ENCODE measurements at regions not wholly inside any gene's neighbourhood (a gene's known extent, or its start where the extent isn't known, plus 50 kb on each side); places are given as distances from the start of the nearest gene placed in this dataset.

GRCh38 chrX:2640436-2641150 lies 50.5 kb upstream of the CD99 start:
- no peak for DNase-seq

DNA sequence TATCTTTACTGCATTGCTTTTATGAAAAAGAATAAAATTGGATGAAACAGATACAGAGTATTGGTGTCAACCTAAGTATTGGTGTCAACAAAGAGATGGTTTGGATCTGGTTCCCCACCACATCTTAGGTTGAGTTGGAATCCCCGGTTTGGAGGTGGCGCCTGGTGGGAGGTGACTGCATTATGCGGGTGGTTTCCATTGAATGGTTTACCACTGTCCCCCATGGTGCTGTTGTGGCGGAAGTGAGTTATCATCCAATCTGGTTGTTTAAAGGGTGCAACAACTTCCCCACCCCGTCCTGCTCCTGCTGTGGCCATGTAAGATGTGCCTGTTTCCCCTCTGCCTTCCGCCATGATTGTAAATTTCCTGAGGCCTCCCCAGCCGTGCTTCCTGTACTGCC lies 52.8 kb upstream of the CD99 start:
- peak; percentile 24 for DNase-seq

GRCh38 chrX:2635342-2635741 lies 55.8 kb upstream of the CD99 start:
- DNase-seq, result no peak

DNA sequence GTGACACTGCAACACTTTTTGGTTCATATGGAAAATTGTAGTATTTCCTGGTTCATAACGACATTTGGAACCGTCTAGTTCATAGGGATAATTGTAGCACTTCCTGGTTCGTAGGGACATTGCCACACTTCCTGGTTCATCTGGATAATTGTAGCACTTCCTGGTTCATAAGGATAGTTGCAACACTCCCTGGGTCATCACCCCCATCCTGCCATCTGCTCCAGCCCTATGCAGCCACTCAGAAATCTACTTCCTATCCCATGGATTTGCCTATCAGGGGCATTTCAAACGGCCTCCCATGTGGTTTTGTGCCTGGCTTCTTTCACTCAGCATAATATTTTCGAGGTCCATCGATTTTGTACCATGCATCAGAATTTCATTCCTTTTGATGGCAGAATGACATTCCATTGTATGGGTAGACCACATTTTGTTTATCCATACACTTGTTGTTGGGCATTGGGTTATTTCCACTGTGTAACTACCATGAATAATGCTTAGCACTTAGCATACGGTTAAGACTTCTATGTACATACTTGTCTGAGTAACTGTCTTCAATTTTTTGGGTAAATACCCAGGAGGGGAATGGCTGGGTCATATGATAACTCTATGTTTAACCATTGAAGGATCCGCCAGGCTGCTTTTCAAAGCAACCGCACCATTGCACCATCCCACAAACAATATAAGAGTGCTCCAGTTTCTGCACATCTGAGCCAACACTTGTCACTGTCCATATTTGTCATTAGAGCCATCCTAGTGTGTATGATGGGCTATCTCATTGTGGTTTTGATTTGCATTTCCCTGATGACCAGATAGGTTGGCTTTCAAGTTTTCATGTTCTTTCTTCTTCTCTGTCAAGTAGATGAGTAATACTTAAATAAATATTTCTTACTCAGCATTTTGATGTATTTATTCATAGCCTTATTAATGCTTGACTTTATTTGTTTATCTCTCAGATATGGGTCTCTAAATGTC lies 58.3 kb upstream of the CD99 start:
- peak; percentile 46 for DNase-seq

GRCh38 chrX:2631743-2632532 lies 59.2 kb upstream of the CD99 start:
- peak; percentile 41 for DNase-seq

GRCh38 chrX:2630935-2631742 lies 60.0 kb upstream of the CD99 start:
- peak; percentile 85 for DNase-seq

DNA sequence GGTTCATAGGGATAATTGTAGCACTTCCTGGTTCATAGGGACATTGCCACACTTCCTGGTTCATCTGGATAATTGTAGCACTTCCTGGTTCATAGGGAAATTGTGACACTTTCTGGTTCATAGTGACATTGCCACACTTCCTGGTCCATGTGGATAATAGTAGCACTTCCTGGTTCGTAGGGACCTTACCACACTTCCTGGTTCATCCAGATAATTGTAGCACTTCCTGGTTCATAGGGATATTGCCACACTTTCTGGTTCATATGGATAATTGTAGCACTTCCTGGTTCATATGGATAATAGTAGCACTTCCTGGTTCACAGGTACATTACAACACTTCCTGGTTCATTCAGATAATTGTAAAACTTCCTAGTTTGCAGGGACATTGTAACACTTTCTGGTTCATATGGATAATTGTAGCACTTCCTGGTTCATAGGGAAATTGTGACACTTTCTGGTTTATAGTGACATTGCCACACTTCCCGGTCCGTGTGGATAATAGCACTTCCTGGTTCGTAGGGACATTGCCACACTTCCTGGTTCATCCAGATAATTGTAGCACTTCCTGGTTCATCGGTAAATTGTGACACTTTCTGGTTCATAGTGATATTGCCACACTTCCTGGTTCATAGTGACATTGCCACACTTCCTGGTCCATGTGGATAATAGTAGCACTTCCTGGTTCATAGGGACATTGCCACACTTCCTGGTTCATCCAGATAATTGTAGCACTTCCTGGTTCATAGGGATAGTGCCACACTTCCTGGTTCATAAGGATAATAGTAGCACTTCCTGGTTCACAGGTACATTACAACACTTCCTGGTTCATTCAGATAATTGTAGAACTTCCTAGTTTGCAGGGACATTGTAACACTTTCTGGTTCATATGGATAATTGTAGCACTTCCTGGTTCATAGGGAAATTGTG lies 60.8 kb upstream of the CD99 start:
- peak; percentile 91 for DNase-seq

- DNase-seq, result peak; percentile 83
These were observed 61.6 kb upstream of the CD99 start for GRCh38 chrX:2629316-2630007.

GRCh38 chrX:2628751-2629315 lies 62.3 kb upstream of the CD99 start:
- peak; percentile 65 for DNase-seq

- DNase-seq, result peak; percentile 58
These were observed 63.7 kb upstream of the CD99 start for GRCh38 chrX:2627272-2627867.

DNA sequence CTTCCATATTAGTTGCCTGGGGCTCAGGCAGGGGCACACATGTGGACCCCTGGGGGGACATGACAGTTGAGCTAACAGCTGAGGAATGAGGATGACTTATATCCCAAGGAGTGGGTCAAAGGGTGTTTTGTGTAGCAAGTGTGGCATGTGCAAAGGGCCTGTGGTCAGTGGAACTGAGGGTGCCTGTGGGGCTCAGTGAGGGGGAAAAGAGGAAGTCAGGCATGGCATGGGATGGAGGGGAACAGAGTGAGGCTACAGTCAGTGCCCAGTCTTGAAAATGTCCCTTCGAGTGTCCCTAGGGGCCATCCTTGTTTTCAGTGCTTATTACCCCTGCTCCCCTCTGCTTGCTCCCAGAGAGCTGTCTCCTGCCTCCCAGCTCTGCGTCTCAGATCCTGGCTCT lies 64.3 kb upstream of the CD99 start:
- no peak for DNase-seq

DNA sequence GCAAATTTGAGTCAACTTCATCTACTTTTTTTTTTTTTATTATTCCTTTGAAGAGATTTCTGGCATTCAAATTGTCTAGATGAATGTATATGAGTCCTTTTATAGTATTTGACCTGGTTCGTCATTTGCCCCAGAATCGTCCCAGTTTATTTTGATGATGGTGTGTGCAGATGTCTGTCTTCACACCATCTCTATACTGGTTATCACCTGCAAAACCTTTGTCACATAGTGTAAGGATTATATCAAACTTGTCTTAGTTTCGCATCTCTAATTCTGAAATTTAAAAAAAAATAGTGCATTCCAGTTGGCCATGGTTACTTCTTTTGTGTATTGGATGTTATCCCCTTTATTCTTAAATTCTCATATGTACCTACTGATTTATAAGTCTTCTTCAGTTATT lies 70.5 kb upstream of the CD99 start:
- no peak for DNase-seq

- no peak for DNase-seq
These were observed 72.6 kb upstream of the CD99 start for GRCh38 chrX:2618516-2618915.

DNA sequence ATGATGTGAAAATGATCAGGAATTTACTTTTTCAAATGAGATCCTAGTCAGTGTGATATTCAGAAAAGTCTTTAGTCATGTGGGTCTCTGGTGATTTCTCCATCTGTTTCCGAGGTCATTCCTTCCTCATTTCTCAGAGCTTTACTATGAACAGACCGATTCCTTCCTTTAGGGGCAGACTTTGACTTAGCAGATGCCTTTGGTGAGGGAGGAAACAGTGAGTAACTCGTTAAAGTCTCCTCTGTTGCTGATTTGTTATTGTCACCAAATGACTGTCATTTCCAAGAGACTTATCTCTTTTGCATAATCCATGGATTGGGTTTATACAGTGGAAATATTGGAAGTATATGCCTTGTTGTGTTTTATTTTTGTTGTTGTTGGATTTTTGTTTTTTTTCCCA lies 76.2 kb upstream of the CD99 start:
- no peak for DNase-seq

DNA sequence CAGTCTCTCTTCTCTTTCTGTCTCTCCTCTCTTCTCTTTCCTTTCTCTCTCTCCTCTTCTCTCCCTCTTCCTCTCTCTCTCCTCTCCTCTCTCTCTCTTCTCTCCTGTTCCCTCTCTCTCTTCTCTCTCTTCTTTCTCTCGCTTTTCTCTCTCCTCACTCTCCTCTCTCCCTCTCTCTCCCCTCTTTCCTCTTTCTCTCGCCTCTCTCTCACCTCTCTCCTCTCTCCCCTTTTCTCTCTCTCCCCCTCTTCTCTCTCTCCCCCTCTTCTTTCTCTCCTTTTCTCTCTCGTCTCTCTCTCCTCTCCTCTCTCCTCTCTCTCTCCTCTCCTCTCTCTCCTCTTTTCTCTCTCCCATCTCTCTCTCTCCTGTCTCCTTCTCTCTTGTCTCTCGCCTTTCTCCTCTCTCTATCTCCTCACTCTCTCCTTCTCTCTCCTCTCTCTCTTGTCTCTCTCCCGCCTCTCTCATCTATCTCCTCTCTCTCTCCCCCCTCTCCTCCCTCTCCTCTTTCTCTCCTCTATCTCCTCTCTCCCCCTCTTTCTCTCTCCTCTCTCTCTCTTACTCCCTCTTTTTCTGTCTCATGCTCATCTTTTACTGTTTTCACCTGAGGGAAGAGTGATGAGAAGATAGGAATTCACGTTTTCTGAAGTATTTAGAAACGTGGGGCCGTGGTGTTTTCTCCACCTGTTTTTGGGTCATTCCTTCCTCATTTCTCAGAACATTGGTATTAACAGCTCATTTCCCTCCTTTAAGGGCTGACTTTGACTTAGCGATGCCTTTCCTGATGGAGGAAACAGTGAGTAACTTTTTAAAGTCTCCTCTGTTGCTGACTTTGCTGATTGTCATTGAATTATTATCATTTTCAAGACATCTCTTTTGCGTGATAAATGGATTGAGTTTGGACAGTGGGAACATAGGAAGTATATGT lies 80.6 kb upstream of the CD99 start:
- DNase-seq, result no peak

GRCh38 chrX:2609431-2610238 lies 81.5 kb upstream of the CD99 start:
- no peak for DNase-seq

GRCh38 chrX:2608638-2609430 lies 82.3 kb upstream of the CD99 start:
- DNase-seq, result peak; percentile 88
